IMR-90 (cell line): ENCODE measurements at regions not wholly inside any gene's neighbourhood (a gene's known extent, or its start where the extent isn't known, plus 50 kb on each side); places are given as distances from the start of the nearest gene placed in this dataset.

Source experiments
- ATAC-seq: fragments of 200-7000 bp; cut with Tn5 transposase; 2 replicates; pipeline ENCODE4 v1.9.1; 2020; ENCODE audit warnings: low read depth, mild to moderate bottlenecking, moderate library complexity
- BruUV-seq: library from RNA; stranded (reverse); fragments of 400-500 nt; replicated peaks from 2 replicates; lab custom pipeline; 2021; lab: Mats Ljungman, UMichigan
- CTCF ChIA-PET: fragments of 300-600 bp; formaldehyde crosslinking; extraction: SDS; loops from one replicate; lab custom pipeline; 2021; ENCODE audit warnings: antibody characterized with exemption; lab: Yijun Ruan, JAX
- POLR2A ChIA-PET: fragments of 300-600 bp; sonication (Branson Sonifier 250); formaldehyde crosslinking; loops from one replicate; lab custom pipeline; 2022; ENCODE audit warnings: antibody characterized with exemption; ENCODE audit not compliant: unreplicated experiment; lab: Charles Lee
- DNase-seq: peaks from one replicate; pipeline ENCODE4 v3.0.0; 2013
- H2AFZ ChIP-seq: replicated peaks from 2 replicates; pipeline ENCODE3; 2013; ENCODE audit warnings: low read length, mild to moderate bottlenecking; ENCODE audit not compliant: poor library complexity
- H2AK5ac ChIP-seq: 2 replicates; pipeline ENCODE4 v1.6.1; 2013; ENCODE audit warnings: low read depth, low read length, inconsistent platforms
- H2AK9ac ChIP-seq: replicated peaks from 2 replicates; pipeline ENCODE3; 2013; ENCODE audit warnings: mild to moderate bottlenecking, low read depth, low read length, moderate library complexity; ENCODE audit not compliant: poor library complexity
- H2BK120ac ChIP-seq: 2 replicates; pipeline ENCODE4 v1.6.1; 2013; ENCODE audit warnings: low read depth, low read length, inconsistent platforms
- H2BK15ac ChIP-seq: 3 replicates; pipeline ENCODE4 v1.6.1; 2013; ENCODE audit warnings: low read depth, low read length, inconsistent platforms
- H2BK20ac ChIP-seq: 2 replicates; pipeline ENCODE4 v1.6.1; 2013; ENCODE audit warnings: low read depth, mild to moderate bottlenecking, inconsistent platforms, low read length, moderate library complexity
- H2BK5ac ChIP-seq: 2 replicates; pipeline ENCODE4 v1.6.1; 2013; ENCODE audit warnings: mild to moderate bottlenecking, low read depth, low read length, inconsistent platforms; ENCODE audit not compliant: poor library complexity, severe bottlenecking
- H3K14ac ChIP-seq: replicated peaks from 2 replicates; pipeline ENCODE4 v1.6.1; 2013; ENCODE audit warnings: low read depth, low read length, inconsistent platforms
- H3K18ac ChIP-seq: 2 replicates; pipeline ENCODE4 v1.6.1; 2013; ENCODE audit warnings: low read depth, low read length, control low read depth
- H3K23ac ChIP-seq: 2 replicates; pipeline ENCODE4 v1.6.1; 2013; ENCODE audit warnings: low read depth, low read length, inconsistent platforms
- H3K27ac ChIP-seq: 2 replicates; pipeline ENCODE4 v1.5.1; 2013; ENCODE audit warnings: mild to moderate bottlenecking, control low read depth, low read length; ENCODE audit not compliant: insufficient read depth
- H3K27me3 ChIP-seq: 2 replicates; pipeline ENCODE4 v1.6.1; 2013; ENCODE audit warnings: low read length; ENCODE audit not compliant: control insufficient read depth, insufficient read depth
- H3K36me3 ChIP-seq: 2 replicates; pipeline ENCODE4 v1.6.1; 2013; ENCODE audit warnings: low read length, mixed read lengths; ENCODE audit not compliant: control insufficient read depth, insufficient read depth
- H3K4ac ChIP-seq: 2 replicates; pipeline ENCODE4 v1.6.1; 2013; ENCODE audit warnings: low read depth, low read length, inconsistent platforms
- H3K4me1 ChIP-seq: 2 replicates; pipeline ENCODE4 v1.6.1; 2013; ENCODE audit warnings: low read length, mixed read lengths; ENCODE audit not compliant: control insufficient read depth, insufficient read depth
- H3K4me2 ChIP-seq: 2 replicates; pipeline ENCODE4 v1.6.1; 2013; ENCODE audit warnings: low read depth, mild to moderate bottlenecking, control low read depth, low read length, moderate library complexity
- H3K4me3 ChIP-seq: 2 replicates; pipeline ENCODE4 v1.5.1; 2013; ENCODE audit warnings: low read depth, mild to moderate bottlenecking, control low read depth, low read length, moderate library complexity; ENCODE audit not compliant: insufficient read depth
- H3K56ac ChIP-seq: 2 replicates; pipeline ENCODE4 v1.6.1; 2013; ENCODE audit warnings: low read length, inconsistent platforms; ENCODE audit not compliant: insufficient read depth; ENCODE audit errors: extremely low read depth
- H3K79me1 ChIP-seq, 2 experiments: 2 replicates each; pipeline ENCODE4 v1.6.1; 2013; ENCODE audit warnings: low read length in 2 of 2, inconsistent platforms in 1 of 2, low read depth in 1 of 2
- H3K9ac ChIP-seq: 2 replicates; pipeline ENCODE4 v1.6.1; 2013; ENCODE audit warnings: low read depth, low read length, control low read depth
- H3K9me1 ChIP-seq: 2 replicates; pipeline ENCODE4 v1.6.1; 2013; ENCODE audit warnings: low read length, inconsistent platforms; ENCODE audit not compliant: insufficient read depth
- H3K9me3 ChIP-seq: 2 replicates; pipeline ENCODE4 v1.6.1; 2013; ENCODE audit warnings: low read length; ENCODE audit not compliant: control insufficient read depth, insufficient read depth
- H4K20me1 ChIP-seq: 2 replicates; pipeline ENCODE4 v1.6.1; 2013; ENCODE audit warnings: low read length, inconsistent platforms; ENCODE audit not compliant: insufficient read depth
- H4K5ac ChIP-seq: 2 replicates; pipeline ENCODE4 v1.6.1; 2013; ENCODE audit warnings: mild to moderate bottlenecking, low read depth, low read length, control low read depth
- H4K8ac ChIP-seq, 2 experiments: 2 replicates each; pipeline ENCODE4 v1.6.1; 2013; ENCODE audit warnings: low read depth in 2 of 2, low read length in 2 of 2, control low read depth in 1 of 2, inconsistent platforms in 1 of 2
- H4K91ac ChIP-seq: 2 replicates; pipeline ENCODE4 v1.6.1; 2013; ENCODE audit warnings: low read depth, low read length, inconsistent platforms; ENCODE audit not compliant: insufficient read depth
- BHLHE40 ChIP-seq: fragments of 150-350 bp; IDR thresholded peaks from 2 replicates; pipeline ENCODE4 v1.6.1; 2016; ENCODE audit warnings: mild to moderate bottlenecking, low read depth, low read length
- CEBPB ChIP-seq: IDR thresholded peaks from 2 replicates; pipeline ENCODE4 v1.6.1; 2012; ENCODE audit warnings: low read depth, low read length, improper control_type of control experiment
- CHD1 ChIP-seq: IDR thresholded peaks from 2 replicates; pipeline ENCODE4 v1.6.1; 2012; ENCODE audit warnings: low read depth, low read length, improper control_type of control experiment
- CTCF ChIP-seq: conservative IDR thresholded peaks from 2 replicates; pipeline ENCODE4 v1.5.1; 2012; ENCODE audit warnings: mild to moderate bottlenecking, low read depth, low read length, improper control_type of control experiment
- ELK1 ChIP-seq: fragments of 150-350 bp; IDR thresholded peaks from 2 replicates; pipeline ENCODE4 v1.6.1; 2016; ENCODE audit warnings: low read depth, mild to moderate bottlenecking, low read length, moderate library complexity, borderline replicate concordance
- FOS ChIP-seq: fragments of 150-350 bp; IDR thresholded peaks from 2 replicates; pipeline ENCODE4 v1.6.1; 2016; ENCODE audit warnings: low read depth, low read length
- MAFK ChIP-seq: IDR thresholded peaks from 2 replicates; pipeline ENCODE4 v1.6.1; 2012; ENCODE audit warnings: low read depth, low read length, improper control_type of control experiment
- MAZ ChIP-seq: IDR thresholded peaks from 2 replicates; pipeline ENCODE4 v1.6.1; 2012; ENCODE audit warnings: low read depth, mild to moderate bottlenecking, low read length, improper control_type of control experiment, moderate library complexity, borderline replicate concordance
- MXI1 ChIP-seq: IDR thresholded peaks from 2 replicates; pipeline ENCODE4 v1.6.1; 2012; ENCODE audit warnings: low read depth, mild to moderate bottlenecking, low read length, moderate library complexity, borderline replicate concordance
- NFE2L2 ChIP-seq: fragments of 150-350 bp; IDR thresholded peaks from 2 replicates; pipeline ENCODE4 v1.6.1; 2016; ENCODE audit warnings: low read depth, mild to moderate bottlenecking, low read length
- POLR2A ChIP-seq: IDR thresholded peaks from 2 replicates; pipeline ENCODE4 v1.6.1; 2012; ENCODE audit warnings: mild to moderate bottlenecking, low read depth, low read length
- RAD21 ChIP-seq: IDR thresholded peaks from 2 replicates; pipeline ENCODE4 v1.6.1; 2012; ENCODE audit warnings: low read length, improper control_type of control experiment
- RCOR1 ChIP-seq: IDR thresholded peaks from 2 replicates; pipeline ENCODE4 v1.6.1; 2012; ENCODE audit warnings: mild to moderate bottlenecking, low read length, improper control_type of control experiment; ENCODE audit not compliant: insufficient replicate concordance
- RFX5 ChIP-seq: IDR thresholded peaks from 2 replicates; pipeline ENCODE4 v1.8.0; 2012; ENCODE audit warnings: low read depth, mild to moderate bottlenecking, low read length, moderate library complexity
- SMC3 ChIP-seq: fragments of 150-350 bp; IDR thresholded peaks from 2 replicates; pipeline ENCODE4 v1.6.1; 2016; ENCODE audit warnings: low read depth, mild to moderate bottlenecking, antibody characterized with exemption, low read length, moderate library complexity
- USF2 ChIP-seq: fragments of 150-350 bp; IDR thresholded peaks from 2 replicates; pipeline ENCODE4 v1.6.1; 2017; ENCODE audit warnings: mild to moderate bottlenecking, antibody characterized with exemption, low read length, low read depth
- WGBS, 2 experiments: methylation state at CpG; one replicate each; pipeline versions ENCODE4 v1.1.5 to v1.1.7; 2013; ENCODE audit warnings: missing lambda C conversion rate in 2 of 2; ENCODE audit not compliant: insufficient read length in 1 of 2; ENCODE audit errors: extremely low coverage in 2 of 2; 5-methylcytosine and 5-hydroxymethylcytosine counted together
- dilution Hi-C: fragments of 300-500 bp; cut with HindIII; formaldehyde crosslinking; loops from one replicate; pipeline ENCODE4 v1.14.3; 2018; ENCODE audit warnings: low sequenced_read_pairs; ENCODE audit not compliant: unreplicated experiment
- in situ Hi-C: fragments of 300-500 bp; cut with MboI; formaldehyde crosslinking; loops from 3 replicates; pipeline ENCODE4 v1.14.3; 2019; ENCODE audit warnings: low sequenced_read_pairs, inconsistent platforms, mixed read lengths
- intact Hi-C: fragments of 100-400 bp; cut with micrococcal nuclease; formaldehyde crosslinking; loops from 2 replicates; pipeline ENCODE4 v1.10.0; 2022

- no peak overlapping the region for H3K14ac ChIP-seq
- dilution Hi-C loops (no loop called here), intact Hi-C loops (no loop called here), in situ Hi-C loops (loop anchor here (25.0 kb wide), 1 partner anchor 190 kb away; the partner anchor contains the start of gene SLC3A1)
- no peak overlapping the region for H2AK9ac ChIP-seq
- H3K4me3 ChIP-seq = no peak overlapping the region
- no peak overlapping the region for H2BK120ac ChIP-seq
- H3K23ac ChIP-seq = no peak overlapping the region
- no peak overlapping the region for H2BK5ac ChIP-seq
- H4K8ac ChIP-seq = no peak overlapping the region
- H3K9ac ChIP-seq = no peak overlapping the region
- no peak overlapping the region for H3K4ac ChIP-seq
- no peak for ATAC-seq
- peaks cover 5% of the 10 kb centered on the region; the same call in 1 of the 2 replicates for H3K4me1 ChIP-seq
- H3K27ac ChIP-seq = no peak overlapping the region
- H3K79me1 ChIP-seq = 0 out of 4 replicates have a peak, but pooled peaks cover 0 to 3% of the 10 kb centered on the region in 2 experiments
- H2AK5ac ChIP-seq = no peak overlapping the region
- H4K91ac ChIP-seq = no peak overlapping the region
- TF ChIP-seq FOS (no peak), MAZ (no peak), RAD21 (no peak), CEBPB (no peak), NFE2L2 (no peak), SMC3 (no peak), RFX5 (no peak), USF2 (no peak), POLR2A (no peak), MAFK (no peak), BHLHE40 (no peak), MXI1 (no peak), CTCF (no peak), CHD1 (no peak), RCOR1 (no peak), ELK1 (no peak)
- H3K9me1 ChIP-seq = peaks cover 11% of the 10 kb centered on the region; the same call in 1 of the 2 replicates
- H4K20me1 ChIP-seq = no peaks in the 10 kb centered on the region; the same call in 1 of the 2 replicates
- H3K56ac ChIP-seq = no peak overlapping the region
- H4K5ac ChIP-seq = no peak overlapping the region
- H2BK20ac ChIP-seq = no peak overlapping the region
- BruUV-seq = no TSS peak
- no peak overlapping the region for H2AFZ ChIP-seq
- no peaks in the 10 kb centered on the region for H3K27me3 ChIP-seq
- no peak overlapping the region for H2BK15ac ChIP-seq
- H3K18ac ChIP-seq = no peak overlapping the region
- H3K9me3 ChIP-seq = peaks cover 3% of the 10 kb centered on the region
- ChIA-PET POLR2A (no interaction called here), CTCF (interaction anchor here (0.6 to 1.4 kb wide), 3 partner anchors 8 to 194 kb away, joined by 3 to 4 read pairs (median 4); no protein-coding TSS in a partner anchor)
- DNase-seq = no peak
- no peaks in the 10 kb centered on the region for H3K36me3 ChIP-seq
- no peak overlapping the region for H3K4me2 ChIP-seq
- WGBS, 2 experiments = 90% methylated on average over 3 of the region's 6 CpGs; no CpG with 5 or more reads in 1 of the 2 experiments
Observed at GRCh38 chr2:44097322-44097907, 71.3 kb upstream of the PPM1B start.
